Coronary artery (tissue), 2 donors: ENCODE measurements at regions not wholly inside any gene's neighbourhood (a gene's known extent, or its start where the extent isn't known, plus 50 kb on each side); places are given as distances from the start of the nearest gene placed in this dataset.

Source experiments
- DNase-seq: peaks from one replicate; pipeline ENCODE4 v3.0.0-alpha.2; 2017; ENCODE audit warnings: low spot score
- H3K27ac ChIP-seq, 2 donors: fragments of 200-600 bp; sonication (generic); one replicate each; pipeline ENCODE4 v1.5.1; 2016 to 2019
- H3K4me3 ChIP-seq: fragments of 200-600 bp; sonication (generic); 2 replicates; pipeline ENCODE4 v1.5.1; 2016; ENCODE audit warnings: mild to moderate bottlenecking, moderate library complexity
- CTCF ChIP-seq: fragments of 200-600 bp; sonication (generic); IDR thresholded peaks from one replicate; pipeline ENCODE4 v1.5.1; 2019; ENCODE audit warnings: antibody characterized with exemption

DNA sequence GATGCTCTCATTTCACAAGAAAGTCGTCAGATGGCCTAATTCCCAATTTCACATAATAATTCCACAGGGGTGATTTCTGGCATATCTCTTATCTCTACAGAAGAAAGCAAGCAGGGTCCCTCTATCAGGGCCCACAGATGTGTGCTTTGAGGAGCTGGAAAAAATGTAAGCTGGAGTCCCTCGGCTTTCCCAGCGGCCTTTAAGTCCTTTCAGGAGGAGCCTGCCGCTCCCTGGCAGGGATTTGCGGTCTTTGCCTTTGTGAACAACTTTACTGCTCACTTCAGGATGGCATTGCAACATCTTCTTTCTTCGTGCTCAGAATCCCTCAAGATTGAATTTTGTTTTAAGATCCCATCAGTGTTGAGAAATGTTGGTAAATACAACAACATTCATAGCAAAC lies 83.0 kb downstream of the FZD10 start:
- Histone ChIP-seq H3K27ac (no peak overlapping the region), H3K4me3 (no peak overlapping the region)
- DNase-seq, result no peak
- no peak for TF ChIP-seq CTCF

- Histone ChIP-seq H3K27ac (no peak overlapping the region), H3K4me3 (no peak overlapping the region)
- no peak for DNase-seq
- no peak for TF ChIP-seq CTCF
Observed at GRCh38 chr12:130246560-130246959, 84.3 kb downstream of the FZD10 start.

GRCh38 chr12:130247634-130248237 lies 85.5 kb downstream of the FZD10 start:
- H3K4me3 ChIP-seq, result no peak overlapping the region

DNA sequence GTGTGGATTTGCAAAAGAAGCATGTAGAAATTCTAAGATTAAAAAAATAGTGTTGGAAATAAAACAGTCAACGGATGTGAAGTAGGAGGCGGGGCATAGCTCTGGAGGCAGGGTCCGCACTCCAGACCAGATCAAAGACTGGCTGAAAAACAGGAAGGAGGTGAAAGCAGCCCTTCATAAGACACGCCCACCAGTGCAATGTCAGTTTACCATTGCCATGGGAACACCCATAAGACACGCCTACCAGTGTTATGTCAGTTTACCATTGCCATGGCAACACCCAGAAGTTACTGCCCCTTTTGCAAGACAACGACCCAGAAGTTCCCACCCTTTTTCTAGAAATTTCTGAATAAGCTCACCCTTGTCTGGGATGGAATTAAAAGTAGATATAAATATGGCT lies 87.1 kb downstream of the FZD10 start:
- no peak overlapping the region for H3K4me3 ChIP-seq
- no peak overlapping the region for H3K27ac ChIP-seq
- no peak for DNase-seq
- TF ChIP-seq CTCF, result no peak

More at GRCh38 chr12:130247634-130248237, 85.5 kb downstream of the FZD10 start:
- no peak overlapping the region for H3K27ac ChIP-seq
- no peak for TF ChIP-seq CTCF
- no peak for DNase-seq

DNA sequence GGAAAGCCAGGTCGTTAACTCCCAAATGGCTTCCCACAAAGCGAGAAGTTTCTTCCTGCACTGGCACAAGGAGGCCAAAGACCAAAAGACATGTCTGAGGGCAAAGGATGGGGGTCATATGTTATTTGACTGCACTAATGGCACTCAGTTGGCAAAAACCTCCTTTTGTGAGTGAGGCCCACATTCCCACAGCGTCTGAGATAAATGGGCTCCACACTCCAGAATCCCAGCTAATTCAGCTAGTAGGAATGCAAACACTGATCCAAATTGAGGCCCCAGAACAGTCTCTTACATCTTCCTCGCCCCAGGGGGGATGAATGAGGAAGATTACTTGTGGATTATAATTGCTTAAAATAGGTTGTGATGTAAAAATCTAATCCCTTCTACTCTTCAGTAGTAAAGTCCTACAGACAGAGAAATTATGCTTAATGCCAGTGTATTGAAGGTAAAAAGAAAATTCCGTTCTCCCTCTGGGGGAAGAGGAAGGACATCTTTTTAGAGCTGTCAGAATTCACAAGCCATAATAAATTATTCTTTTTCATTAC lies 86.4 kb upstream of the PIWIL1 start:
- no peak for DNase-seq
- no peak for TF ChIP-seq CTCF
- no peak overlapping the region for H3K4me3 ChIP-seq
- H3K27ac ChIP-seq, result no peak overlapping the region

DNA sequence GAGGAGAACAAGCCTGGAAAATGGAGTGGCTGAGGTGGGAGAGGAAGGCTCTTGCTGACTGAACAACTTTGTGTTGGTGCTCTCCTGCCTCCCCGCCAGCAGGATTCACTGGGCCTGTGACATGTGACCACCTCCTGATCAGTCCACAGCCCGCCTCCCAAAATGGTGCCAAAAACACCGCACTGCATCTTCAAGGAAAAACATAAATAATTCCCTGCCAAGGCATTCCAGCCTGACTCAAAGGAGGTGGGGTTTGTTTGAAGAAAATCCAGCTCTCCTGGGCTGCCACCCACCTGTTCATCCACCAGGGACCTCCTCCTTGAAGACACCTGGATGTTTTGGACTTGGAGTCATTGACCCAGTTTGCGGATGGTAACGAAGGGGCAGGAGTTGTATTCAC lies 83.8 kb upstream of the PIWIL1 start:
- no peak for TF ChIP-seq CTCF
- Histone ChIP-seq H3K27ac (no peak overlapping the region), H3K4me3 (no peak overlapping the region)
- DNase-seq, result no peak
